GM21515 (cell line): ENCODE measurements at regions not wholly inside any gene's neighbourhood (a gene's known extent, or its start where the extent isn't known, plus 50 kb on each side); places are given as distances from the start of the nearest gene placed in this dataset.
A peak's percentile ranks its signal among the peaks of the same experiment; 100 is the strongest.
"Not testable (repeated sequence)": the region's sequence is repeated elsewhere in the genome, so short reads cannot be mapped to it uniquely, and the experiment has no call there.

Experiments
- ATAC-seq: cut with Tn5 transposase; IDR thresholded peaks from one replicate; pipeline ENCODE4 v1.9.1; 2021; ENCODE audit not compliant: unreplicated experiment

GRCh38 chr6:163738725-163739407, 324.3 kb downstream of the QKI start:
- peak; percentile 51 for ATAC-seq

- no peak for ATAC-seq
Measured at GRCh38 chr6:163738304-163738703, 323.8 kb downstream of the QKI start.

GRCh38 chr6:163735076-163735475, 320.6 kb downstream of the QKI start:
- ATAC-seq = no peak

- ATAC-seq = no peak
Measured at GRCh38 chr6:163733061-163733460, 318.5 kb downstream of the QKI start.

GRCh38 chr6:163732479-163732878, 318.0 kb downstream of the QKI start:
- no peak for ATAC-seq

- ATAC-seq = not testable (repeated sequence)
Measured at GRCh38 chr6:163732014-163732351, 317.5 kb downstream of the QKI start.

GRCh38 chr6:163731215-163732013, 316.9 kb downstream of the QKI start:
- ATAC-seq = no peak

- ATAC-seq = no peak
Measured at GRCh38 chr6:163730246-163731210, 316.0 kb downstream of the QKI start.

- ATAC-seq = no peak
Measured at GRCh38 chr6:163729127-163729872, 314.8 kb downstream of the QKI start.

GRCh38 chr6:163728442-163729126, 314.1 kb downstream of the QKI start:
- no peak for ATAC-seq

- no peak for ATAC-seq
Measured at GRCh38 chr6:163726037-163726695, 311.6 kb downstream of the QKI start.

GRCh38 chr6:163725008-163725941, 310.8 kb downstream of the QKI start:
- ATAC-seq = no peak

GRCh38 chr6:163724196-163724595, 309.7 kb downstream of the QKI start:
- no peak for ATAC-seq

GRCh38 chr6:163723759-163724158, 309.2 kb downstream of the QKI start:
- ATAC-seq = no peak

- ATAC-seq = no peak
Measured at GRCh38 chr6:163721922-163722692, 307.6 kb downstream of the QKI start.

GRCh38 chr6:163721435-163721834, 306.9 kb downstream of the QKI start:
- no peak for ATAC-seq

GRCh38 chr6:163720460-163721235, 306.1 kb downstream of the QKI start:
- ATAC-seq = no peak
